Psoas muscle (tissue), 7 donors: ENCODE measurements at regions not wholly inside any gene's neighbourhood (a gene's known extent, or its start where the extent isn't known, plus 50 kb on each side); places are given as distances from the start of the nearest gene placed in this dataset.

Source experiments
- ATAC-seq, 4 donors: fragments of 200-7000 bp; cut with Tn5 transposase; one replicate each; pipeline ENCODE4 v1.9.1; 2020; ENCODE audit warnings: moderate library complexity in 3 of 4, mild to moderate bottlenecking in 2 of 4
- DNase-seq, 2 donors: peaks; one replicate each; pipeline ENCODE4 v3.0.0-alpha.2; 2020
- H3K27ac ChIP-seq: fragments of 200-600 bp; one replicate; pipeline ENCODE4 v1.8.0; 2022
- H3K27me3 ChIP-seq, 3 donors: fragments of 200-600 bp in 1 of 3; one replicate each; pipeline versions ENCODE4 v1.6.1 to v1.8.0; 2013 to 2022; ENCODE audit warnings: low read length in 2 of 3, mild to moderate bottlenecking in 2 of 3, moderate library complexity in 1 of 3; ENCODE audit not compliant: insufficient read depth in 3 of 3
- H3K36me3 ChIP-seq, 2 donors: fragments of 200-600 bp in 1 of 2; one replicate each; pipeline versions ENCODE4 v1.6.1 to v1.8.0; 2013 to 2022; ENCODE audit warnings: low read depth in 1 of 2, mild to moderate bottlenecking in 1 of 2, moderate library complexity in 1 of 2; ENCODE audit not compliant: insufficient read depth in 1 of 2
- H3K4me1 ChIP-seq: fragments of 200-600 bp; one replicate; pipeline ENCODE4 v1.8.0; 2022
- H3K4me3 ChIP-seq: fragments of 200-600 bp; one replicate; pipeline ENCODE4 v1.8.0; 2022; ENCODE audit warnings: mild to moderate bottlenecking
- H3K9me3 ChIP-seq: fragments of 200-600 bp; one replicate; pipeline ENCODE4 v1.8.0; 2022
- WGBS, 3 donors: extraction: QIAGEN DNeasy Blood & Tissue Kit; methylation state at CpG; one replicate each; pipeline versions ENCODE4 v1.1.6 to v1.1.7; 2013; 5-methylcytosine and 5-hydroxymethylcytosine counted together
- intact Hi-C, 2 donors: fragments of 100-400 bp; cut with DNase I; formaldehyde crosslinking; loops; one replicate each; pipeline versions ENCODE4 v1.11.0 to v1.14.2; 2022
- TF ChIP-seq, protein P1 (sequence below): fragments of 200-600 bp; IDR thresholded peaks from one replicate; pipeline ENCODE4 v1.8.0; 2022; ENCODE audit warnings: antibody characterized with exemption
- donor health status: healthy with polysubstance abuse.
- donor health status: DM: no; HTN: no; CAD: no; lungs with moderate emphysema.
- donor health status: Bipolar disorder and iron deficiency.
- donor health status: healthy.
- donor health status: DM: yes; HTN: yes; CAD: no.
- donor health status: DM: no; HTN: no; CAD: no.
- donor health status: DM: yes; HTN: yes; CAD: no.

GRCh38 chr18:28740575-28740974 lies 563.6 kb upstream of the CDH2 start:
- 91 to 92% (median 91%) methylated on average over 1 of the region's 1 CpG for WGBS, 3 donors
- TF ChIP-seq, protein P1, sequence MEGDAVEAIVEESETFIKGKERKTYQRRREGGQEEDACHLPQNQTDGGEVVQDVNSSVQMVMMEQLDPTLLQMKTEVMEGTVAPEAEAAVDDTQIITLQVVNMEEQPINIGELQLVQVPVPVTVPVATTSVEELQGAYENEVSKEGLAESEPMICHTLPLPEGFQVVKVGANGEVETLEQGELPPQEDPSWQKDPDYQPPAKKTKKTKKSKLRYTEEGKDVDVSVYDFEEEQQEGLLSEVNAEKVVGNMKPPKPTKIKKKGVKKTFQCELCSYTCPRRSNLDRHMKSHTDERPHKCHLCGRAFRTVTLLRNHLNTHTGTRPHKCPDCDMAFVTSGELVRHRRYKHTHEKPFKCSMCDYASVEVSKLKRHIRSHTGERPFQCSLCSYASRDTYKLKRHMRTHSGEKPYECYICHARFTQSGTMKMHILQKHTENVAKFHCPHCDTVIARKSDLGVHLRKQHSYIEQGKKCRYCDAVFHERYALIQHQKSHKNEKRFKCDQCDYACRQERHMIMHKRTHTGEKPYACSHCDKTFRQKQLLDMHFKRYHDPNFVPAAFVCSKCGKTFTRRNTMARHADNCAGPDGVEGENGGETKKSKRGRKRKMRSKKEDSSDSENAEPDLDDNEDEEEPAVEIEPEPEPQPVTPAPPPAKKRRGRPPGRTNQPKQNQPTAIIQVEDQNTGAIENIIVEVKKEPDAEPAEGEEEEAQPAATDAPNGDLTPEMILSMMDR, result no peak

GRCh38 chr18:28736951-28737350 lies 560.0 kb upstream of the CDH2 start:
- no peaks in the 10 kb centered on the region for H3K9me3 ChIP-seq
- H3K4me3 ChIP-seq, result no peak overlapping the region
- DNase-seq, result no peak
- H3K4me1 ChIP-seq, result no peaks in the 10 kb centered on the region
- intact Hi-C loops, result no loop called here
- no peaks in the 10 kb centered on the region for H3K27me3 ChIP-seq
- TF ChIP-seq, protein P1, result no peak
- ATAC-seq, result no peak
- H3K27ac ChIP-seq, result no peak overlapping the region
- no peaks in the 10 kb centered on the region for H3K36me3 ChIP-seq

More at GRCh38 chr18:28740575-28740974, 563.6 kb upstream of the CDH2 start:
- ATAC-seq (no peak), DNase-seq (no peak)
- no peak overlapping the region for H3K27ac ChIP-seq
- H3K9me3 ChIP-seq, result no peaks in the 10 kb centered on the region
- no peaks in the 10 kb centered on the region for H3K36me3 ChIP-seq
- H3K4me3 ChIP-seq, result no peak overlapping the region
- intact Hi-C loops, result no loop called here
- no peaks in the 10 kb centered on the region for H3K4me1 ChIP-seq
- H3K27me3 ChIP-seq, result no peaks in the 10 kb centered on the region

DNA sequence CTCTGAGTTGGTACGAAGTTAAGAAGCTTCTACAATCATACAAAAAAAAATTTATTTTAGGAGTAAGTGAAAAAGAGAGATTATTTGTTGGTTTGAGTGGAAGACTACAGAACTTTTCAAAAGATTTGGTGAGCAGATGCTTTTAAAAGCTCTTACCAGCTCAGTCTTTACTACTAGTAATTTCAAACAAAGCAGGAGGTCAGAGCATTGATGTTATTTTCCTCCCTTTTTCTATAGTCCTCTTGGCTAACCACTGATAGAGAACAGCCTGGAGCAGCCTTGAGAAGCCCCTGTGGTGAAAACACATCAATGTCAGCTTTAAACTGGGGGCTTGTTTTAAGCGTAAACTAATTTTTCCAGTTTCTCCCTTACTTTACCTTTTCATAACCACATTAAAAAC lies 559.3 kb upstream of the CDH2 start:
- ATAC-seq, result no peak
- no peak overlapping the region for H3K27ac ChIP-seq

DNA sequence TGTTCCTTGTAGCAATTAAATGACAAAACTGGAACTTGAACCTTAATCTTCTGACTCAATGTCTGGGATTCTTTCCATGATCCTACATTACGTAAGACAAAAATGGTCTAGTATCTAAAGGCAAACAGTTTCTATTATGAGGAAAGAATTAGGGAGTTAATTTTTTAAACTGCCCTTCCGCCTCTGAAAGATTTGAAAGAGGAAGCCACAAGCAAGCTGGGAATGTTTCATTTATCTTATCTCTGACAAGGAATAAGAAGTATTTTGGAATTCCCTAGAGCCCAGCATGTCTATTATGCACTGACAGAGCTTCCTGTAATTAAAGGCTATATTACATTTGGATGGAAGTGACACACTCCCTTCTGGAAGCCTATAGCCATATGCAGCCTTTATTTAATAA lies 558.8 kb upstream of the CDH2 start:
- TF ChIP-seq, protein P1, result no peak
- Histone ChIP-seq H3K4me3 (no peak overlapping the region), H3K9me3 (no peaks in the 10 kb centered on the region), H3K4me1 (no peaks in the 10 kb centered on the region), H3K27ac (no peak overlapping the region), H3K36me3 (no peaks in the 10 kb centered on the region), H3K27me3 (no peaks in the 10 kb centered on the region)
- ATAC-seq, result no peak
- 56 to 67% (median 65%) methylated on average over 2 of the region's 2 CpGs for WGBS, 3 donors
- DNase-seq, result no peak
- intact Hi-C loops, result no loop called here

More for the DNA sequence above, 559.3 kb upstream of the CDH2 start:
- H3K4me3 ChIP-seq, result no peak overlapping the region
- no peaks in the 10 kb centered on the region for H3K9me3 ChIP-seq
- H3K4me1 ChIP-seq, result no peaks in the 10 kb centered on the region
- WGBS, 3 donors, result 85 to 89% (median 88%) methylated on average over 2 of the region's 2 CpGs
- intact Hi-C loops, result no loop called here
- TF ChIP-seq, protein P1, result no peak
- DNase-seq, result no peak
- H3K36me3 ChIP-seq, result no peaks in the 10 kb centered on the region
- H3K27me3 ChIP-seq, result no peaks in the 10 kb centered on the region

- no peak overlapping the region for H3K4me3 ChIP-seq
- 71 to 76% (median 72%) methylated on average over 1 of the region's 1 CpG for WGBS, 3 donors
- DNase-seq (no peak), ATAC-seq (no peak)
- H3K27me3 ChIP-seq, result no peaks in the 10 kb centered on the region
- H3K4me1 ChIP-seq, result no peaks in the 10 kb centered on the region
- no peaks in the 10 kb centered on the region for H3K9me3 ChIP-seq
- H3K36me3 ChIP-seq, result no peaks in the 10 kb centered on the region
- H3K27ac ChIP-seq, result no peak overlapping the region
- intact Hi-C loops, result no loop called here
- TF ChIP-seq, protein P1, result no peak
These were observed 552.4 kb upstream of the CDH2 start for GRCh38 chr18:28729321-28729720.
